MCF 10A (cell line): ENCODE measurements at regions not wholly inside any gene's neighbourhood (a gene's known extent, or its start where the extent isn't known, plus 50 kb on each side); places are given as distances from the start of the nearest gene placed in this dataset.

ENCODE experiments used
- BruUV-seq: library from RNA; stranded (reverse); fragments of 400-500 nt; replicated peaks from 2 replicates; lab custom pipeline; 2021; lab: Mats Ljungman, UMichigan
- CTCF ChIA-PET: fragments of 300-600 bp; sonication (Branson Sonifier 250); formaldehyde crosslinking; extraction: SDS; loops from one replicate; lab custom pipeline; 2021; ENCODE audit warnings: antibody characterized with exemption, inconsistent platforms; lab: Yijun Ruan, JAX
- POLR2A ChIA-PET: fragments of 300-600, 350-650 bp; sonication (Branson Sonifier 250); formaldehyde crosslinking; extraction: SDS; loops from one replicate; lab custom pipeline; 2020; ENCODE audit warnings: antibody characterized with exemption, inconsistent platforms; lab: Yijun Ruan, JAX
- DNase-seq: peaks from one replicate; pipeline ENCODE4 v3.0.0-alpha.2; 2018; ENCODE audit not compliant: unreplicated experiment
- H3K27ac Mint-ChIP-seq: one replicate; pipeline ENCODE4 v1.8.0; 2022; ENCODE audit warnings: mild to moderate bottlenecking, low read depth, mixed read lengths; ENCODE audit not compliant: unreplicated experiment
- H3K27me3 Mint-ChIP-seq: one replicate; pipeline ENCODE4 v1.8.0; 2022; ENCODE audit warnings: mixed read lengths; ENCODE audit not compliant: insufficient read depth, unreplicated experiment
- H3K36me3 Mint-ChIP-seq: one replicate; pipeline ENCODE4 v1.8.0; 2022; ENCODE audit warnings: mild to moderate bottlenecking, moderate library complexity, mixed read lengths; ENCODE audit not compliant: insufficient read depth, unreplicated experiment
- H3K4me1 Mint-ChIP-seq: one replicate; pipeline ENCODE4 v1.8.0; 2022; ENCODE audit warnings: mixed read lengths; ENCODE audit not compliant: insufficient read depth, unreplicated experiment
- H3K4me3 Mint-ChIP-seq: one replicate; pipeline ENCODE4 v1.8.0; 2022; ENCODE audit warnings: mild to moderate bottlenecking, moderate library complexity, mixed read lengths; ENCODE audit not compliant: unreplicated experiment
- H3K9me3 Mint-ChIP-seq: one replicate; pipeline ENCODE4 v1.8.0; 2022; ENCODE audit warnings: mixed read lengths; ENCODE audit not compliant: unreplicated experiment
- intact Hi-C: fragments of 100-400 bp; cut with micrococcal nuclease; formaldehyde crosslinking; loops from 2 replicates; pipeline ENCODE4 v1.14.1; 2022
- TF ChIP-seq, protein P1 (sequence below): fragments of 200-600 bp; IDR thresholded peaks from one replicate; pipeline ENCODE4 v1.8.0; 2022; ENCODE audit warnings: antibody characterized with exemption, mild to moderate bottlenecking; ENCODE audit not compliant: unreplicated experiment

DNA sequence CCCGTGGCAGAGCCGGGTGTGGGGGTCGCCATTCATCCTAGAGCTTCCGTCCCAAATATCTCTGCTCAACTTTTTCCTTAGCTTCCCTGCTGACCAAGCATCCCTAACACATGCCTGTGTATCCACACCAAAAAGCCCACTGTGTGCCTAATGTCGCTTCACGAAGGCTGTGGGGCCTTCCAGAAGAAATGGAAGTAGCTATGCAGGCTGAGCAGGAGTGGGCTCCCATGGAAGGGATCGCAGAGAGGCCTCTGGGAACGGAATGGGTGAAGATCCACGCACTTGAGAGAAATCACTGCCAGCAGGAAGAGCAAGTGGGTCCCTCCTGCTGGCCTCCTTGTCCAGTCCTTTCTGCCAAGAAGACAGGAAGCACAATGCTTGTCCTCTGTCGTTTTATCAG is 136.0 kb downstream of the SOX1 start:
- intact Hi-C loops = no loop called here
- no TSS peak for BruUV-seq
- Mint-ChIP-seq H3K9me3 (no peaks in the 10 kb centered on the region), H3K27me3 (no peaks in the 10 kb centered on the region), H3K4me1 (no peaks in the 10 kb centered on the region), H3K36me3 (no peaks in the 10 kb centered on the region), H3K4me3 (no peak overlapping the region), H3K27ac (no peak overlapping the region)
- ChIA-PET POLR2A (no interaction called here), CTCF (interaction anchor here (0.5 to 0.7 kb wide), 4 partner anchors 71 to 1021 kb away, joined by 3 read pairs; no protein-coding TSS in a partner anchor)
- no peak for DNase-seq
- TF ChIP-seq, protein P1, sequence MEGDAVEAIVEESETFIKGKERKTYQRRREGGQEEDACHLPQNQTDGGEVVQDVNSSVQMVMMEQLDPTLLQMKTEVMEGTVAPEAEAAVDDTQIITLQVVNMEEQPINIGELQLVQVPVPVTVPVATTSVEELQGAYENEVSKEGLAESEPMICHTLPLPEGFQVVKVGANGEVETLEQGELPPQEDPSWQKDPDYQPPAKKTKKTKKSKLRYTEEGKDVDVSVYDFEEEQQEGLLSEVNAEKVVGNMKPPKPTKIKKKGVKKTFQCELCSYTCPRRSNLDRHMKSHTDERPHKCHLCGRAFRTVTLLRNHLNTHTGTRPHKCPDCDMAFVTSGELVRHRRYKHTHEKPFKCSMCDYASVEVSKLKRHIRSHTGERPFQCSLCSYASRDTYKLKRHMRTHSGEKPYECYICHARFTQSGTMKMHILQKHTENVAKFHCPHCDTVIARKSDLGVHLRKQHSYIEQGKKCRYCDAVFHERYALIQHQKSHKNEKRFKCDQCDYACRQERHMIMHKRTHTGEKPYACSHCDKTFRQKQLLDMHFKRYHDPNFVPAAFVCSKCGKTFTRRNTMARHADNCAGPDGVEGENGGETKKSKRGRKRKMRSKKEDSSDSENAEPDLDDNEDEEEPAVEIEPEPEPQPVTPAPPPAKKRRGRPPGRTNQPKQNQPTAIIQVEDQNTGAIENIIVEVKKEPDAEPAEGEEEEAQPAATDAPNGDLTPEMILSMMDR = no peak

DNA sequence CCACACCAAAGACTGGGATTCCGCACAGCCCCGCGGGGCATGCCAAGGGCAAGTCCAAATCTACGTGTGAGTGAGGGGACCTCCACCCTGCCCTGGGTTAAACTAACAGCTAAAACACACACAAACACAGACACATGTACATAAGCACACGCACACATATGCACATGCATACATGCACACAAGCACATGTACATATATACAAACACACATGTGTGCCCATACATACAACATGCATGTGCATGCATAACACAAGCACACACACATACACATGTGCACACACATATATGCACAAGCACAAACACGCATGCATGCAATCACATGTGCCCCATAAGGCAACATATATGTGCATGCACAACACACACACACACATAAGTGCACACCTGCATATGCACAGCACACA is 136.7 kb downstream of the SOX1 start:
- intact Hi-C loops = no loop called here
- POLR2A ChIA-PET = no interaction called here

DNA sequence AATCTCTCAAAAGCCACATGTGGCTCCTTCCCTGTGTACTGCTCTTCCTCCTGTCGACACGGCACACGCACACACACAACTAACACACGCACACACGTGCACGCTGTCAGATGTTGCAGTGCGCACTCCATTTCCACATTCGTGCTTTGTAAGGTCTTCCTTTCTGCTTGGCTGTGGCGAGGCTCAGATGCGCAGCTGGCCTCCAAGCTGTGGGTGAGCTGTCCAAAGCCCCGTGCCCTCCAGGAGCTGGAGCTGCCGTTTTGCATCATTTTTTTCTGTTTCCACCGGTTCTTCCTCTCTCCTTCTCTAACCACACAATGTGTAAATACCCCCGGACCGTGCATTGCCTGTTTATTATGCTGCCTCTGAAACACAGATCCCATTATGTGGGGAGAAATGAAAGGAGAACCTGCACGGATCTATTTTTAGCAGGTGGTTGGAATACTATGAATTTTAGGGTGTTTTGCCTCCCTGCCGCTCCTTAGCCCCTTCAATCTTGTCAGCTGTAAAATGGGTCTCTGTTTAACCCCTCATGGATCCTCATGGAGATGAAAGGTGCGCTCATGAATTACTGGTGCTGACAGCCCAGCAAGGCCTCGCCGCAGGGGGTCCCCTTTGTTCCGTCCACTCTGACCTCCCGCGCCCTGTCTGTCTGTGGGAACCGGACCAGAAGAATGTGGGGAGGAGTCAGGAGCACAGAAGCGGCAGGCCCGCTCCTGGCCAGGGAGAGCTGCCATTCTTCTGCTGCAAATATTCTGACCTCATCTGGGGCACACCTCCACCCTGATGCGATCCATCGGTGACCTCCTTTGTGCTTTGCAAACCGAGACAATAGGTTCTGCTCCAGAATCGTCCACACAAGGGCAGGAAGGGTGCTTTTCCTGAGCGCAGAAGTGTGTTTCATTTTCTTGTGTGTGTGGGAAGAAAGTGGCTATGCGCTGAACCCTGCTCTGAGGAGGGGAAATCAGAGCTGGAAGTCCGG is 137.7 kb downstream of the SOX1 start:
- peak overlapping the region; percentile 21 for H3K4me3 Mint-ChIP-seq
- H3K9me3 Mint-ChIP-seq = peaks cover 7% of the 10 kb centered on the region
- DNase-seq = no peak
- intact Hi-C loops = no loop called here
- H3K27me3 Mint-ChIP-seq = no peaks in the 10 kb centered on the region
- TF ChIP-seq, protein P1 = no peak
- no peaks in the 10 kb centered on the region for H3K4me1 Mint-ChIP-seq
- no peak overlapping the region for H3K27ac Mint-ChIP-seq
- ChIA-PET CTCF (interaction anchor here (0.6 kb wide), 2 partner anchors 66 to 386 kb away, joined by 3 read pairs; no protein-coding TSS in a partner anchor), POLR2A (no interaction called here)
- no TSS peak for BruUV-seq
- H3K36me3 Mint-ChIP-seq = no peaks in the 10 kb centered on the region

More for the DNA sequence above, 136.7 kb downstream of the SOX1 start:
- CTCF ChIA-PET = no interaction called here
- no peak overlapping the region for H3K27ac Mint-ChIP-seq
- no TSS peak for BruUV-seq
- TF ChIP-seq, protein P1 = no peak
- no peak for DNase-seq
- peaks cover 6% of the 10 kb centered on the region for H3K9me3 Mint-ChIP-seq
- H3K4me1 Mint-ChIP-seq = no peaks in the 10 kb centered on the region
- no peaks in the 10 kb centered on the region for H3K27me3 Mint-ChIP-seq
- no peak overlapping the region for H3K4me3 Mint-ChIP-seq
- H3K36me3 Mint-ChIP-seq = no peaks in the 10 kb centered on the region

DNA sequence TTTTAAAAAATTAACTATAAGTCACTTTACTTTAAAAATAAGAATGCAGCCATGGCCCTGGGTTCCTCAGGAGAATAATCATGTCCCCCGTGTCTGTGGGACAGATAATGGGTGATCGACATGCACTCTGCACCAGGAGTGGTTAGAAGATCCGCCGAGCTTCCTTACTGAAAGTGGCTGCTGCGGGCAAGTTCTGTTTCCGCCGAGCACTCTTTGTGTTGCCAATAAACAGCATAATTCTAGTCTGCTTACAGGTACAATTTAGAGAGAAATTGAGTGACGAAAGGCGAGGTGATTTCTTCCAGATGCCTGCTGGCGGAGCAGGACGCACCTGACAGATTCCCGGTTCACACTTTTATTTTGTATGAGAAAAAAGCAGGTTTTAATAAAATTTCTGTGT is 139.0 kb downstream of the SOX1 start:
- no TSS peak for BruUV-seq
- H3K36me3 Mint-ChIP-seq = no peaks in the 10 kb centered on the region
- no peaks in the 10 kb centered on the region for H3K27me3 Mint-ChIP-seq
- ChIA-PET POLR2A (no interaction called here), CTCF (interaction anchor here (0.8 kb wide), 1 partner anchor 64 kb away, joined by 3 read pairs; no protein-coding TSS in a partner anchor)
- peaks cover 7% of the 10 kb centered on the region for H3K9me3 Mint-ChIP-seq
- H3K4me3 Mint-ChIP-seq = no peak overlapping the region
- DNase-seq = no peak
- TF ChIP-seq, protein P1 = no peak
- intact Hi-C loops = no loop called here
- no peaks in the 10 kb centered on the region for H3K4me1 Mint-ChIP-seq
- no peak overlapping the region for H3K27ac Mint-ChIP-seq
